GM13977 (cell line): ENCODE measurements at regions not wholly inside any gene's neighbourhood (a gene's known extent, or its start where the extent isn't known, plus 50 kb on each side); places are given as distances from the start of the nearest gene placed in this dataset.

Experiments used
- DNase-seq: peaks from one replicate; pipeline ENCODE4 v3.0.0; 2012; ENCODE audit warnings: low spot score
- CTCF ChIP-seq: IDR thresholded peaks from 2 replicates; pipeline ENCODE4 v1.5.1; 2012; ENCODE audit warnings: mild to moderate bottlenecking, control low read depth; ENCODE audit not compliant: insufficient read depth; ENCODE audit errors: extremely low read depth, missing control alignments
- in situ Hi-C: fragments of 300-500 bp; cut with MboI; formaldehyde crosslinking; loops from one replicate; pipeline ENCODE4 v1.12.0; 2022; ENCODE audit warnings: low sequenced_read_pairs, low pct_unique_long_range_greater_than_20kb, mixed read lengths, inconsistent platforms; ENCODE audit not compliant: unreplicated experiment

GRCh38 chr2:38509947-38510326 is 92.8 kb downstream of the HNRNPLL start:
- no peak for TF ChIP-seq CTCF
- in situ Hi-C loops = loop anchor here (10.0 to 25.0 kb wide), 2 partner anchors 195 to 523 kb away; no protein-coding TSS in a partner anchor
- no peak for DNase-seq

GRCh38 chr2:38509314-38509946 is 93.3 kb downstream of the HNRNPLL start:
- TF ChIP-seq CTCF = no peak
- in situ Hi-C loops = loop anchor here (10.0 to 25.0 kb wide), 2 partner anchors 195 to 522 kb away; no protein-coding TSS in a partner anchor

GRCh38 chr2:38508311-38509039 is 94.3 kb downstream of the HNRNPLL start:
- TF ChIP-seq CTCF = peak; percentile 88
- in situ Hi-C loops = loop anchor here (10.0 to 25.0 kb wide), 2 partner anchors 194 to 521 kb away; no protein-coding TSS in a partner anchor
- peak; percentile 77 for DNase-seq

More at GRCh38 chr2:38509314-38509946, 93.3 kb downstream of the HNRNPLL start:
- DNase-seq = no peak

- in situ Hi-C loops = loop anchor here (10.0 to 25.0 kb wide), 2 partner anchors 193 to 520 kb away; no protein-coding TSS in a partner anchor
- TF ChIP-seq CTCF = no peak
Observed at GRCh38 chr2:38507712-38508111, 95.0 kb downstream of the HNRNPLL start.

GRCh38 chr2:38505779-38506178 is 96.9 kb downstream of the HNRNPLL start:
- DNase-seq = no peak
- in situ Hi-C loops = loop anchor here (10.0 to 25.0 kb wide), 2 partner anchors 191 to 518 kb away; no protein-coding TSS in a partner anchor
- TF ChIP-seq CTCF = no peak

More at GRCh38 chr2:38507712-38508111, 95.0 kb downstream of the HNRNPLL start:
- no peak for DNase-seq

- no peak for DNase-seq
- no peak for TF ChIP-seq CTCF
- in situ Hi-C loops = loop anchor here (10.0 to 25.0 kb wide), 2 partner anchors 189 to 517 kb away; no protein-coding TSS in a partner anchor
Observed at GRCh38 chr2:38504169-38504568, 98.6 kb downstream of the HNRNPLL start.
